VCaP (cell line): ENCODE measurements at regions not wholly inside any gene's neighbourhood (a gene's known extent, or its start where the extent isn't known, plus 50 kb on each side); places are given as distances from the start of the nearest gene placed in this dataset.

Experiments
- H3K27ac ChIP-seq: fragments of 450-650 bp; 2 replicates; pipeline ENCODE4 v1.5.1; 2017
- TF ChIP-seq, protein P1 (sequence below): fragments of 450-650 bp; conservative IDR thresholded peaks from 2 replicates; pipeline ENCODE4 v1.5.1; 2017; ENCODE audit warnings: mild to moderate bottlenecking, moderate library complexity

DNA sequence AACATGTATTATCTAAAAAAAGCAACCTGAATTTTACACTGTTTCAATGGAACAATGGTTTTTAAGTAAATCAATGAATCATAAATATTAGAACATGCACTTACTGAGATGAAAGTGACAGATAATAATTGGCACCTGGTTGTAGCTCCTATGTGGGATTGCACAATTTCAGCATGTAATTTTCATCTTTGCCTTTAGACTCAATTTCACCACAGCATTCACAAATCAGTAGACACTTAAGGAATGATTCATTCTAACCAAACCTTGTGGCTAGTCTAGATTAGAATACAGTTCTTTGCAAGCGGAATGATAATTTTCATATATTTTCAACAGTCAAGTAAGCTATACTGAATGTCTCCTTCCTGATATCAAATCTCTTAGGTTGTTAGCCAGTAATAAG is 853.4 kb downstream of the KCNT2 start:
- no peak overlapping the region for H3K27ac ChIP-seq
- TF ChIP-seq, protein P1, sequence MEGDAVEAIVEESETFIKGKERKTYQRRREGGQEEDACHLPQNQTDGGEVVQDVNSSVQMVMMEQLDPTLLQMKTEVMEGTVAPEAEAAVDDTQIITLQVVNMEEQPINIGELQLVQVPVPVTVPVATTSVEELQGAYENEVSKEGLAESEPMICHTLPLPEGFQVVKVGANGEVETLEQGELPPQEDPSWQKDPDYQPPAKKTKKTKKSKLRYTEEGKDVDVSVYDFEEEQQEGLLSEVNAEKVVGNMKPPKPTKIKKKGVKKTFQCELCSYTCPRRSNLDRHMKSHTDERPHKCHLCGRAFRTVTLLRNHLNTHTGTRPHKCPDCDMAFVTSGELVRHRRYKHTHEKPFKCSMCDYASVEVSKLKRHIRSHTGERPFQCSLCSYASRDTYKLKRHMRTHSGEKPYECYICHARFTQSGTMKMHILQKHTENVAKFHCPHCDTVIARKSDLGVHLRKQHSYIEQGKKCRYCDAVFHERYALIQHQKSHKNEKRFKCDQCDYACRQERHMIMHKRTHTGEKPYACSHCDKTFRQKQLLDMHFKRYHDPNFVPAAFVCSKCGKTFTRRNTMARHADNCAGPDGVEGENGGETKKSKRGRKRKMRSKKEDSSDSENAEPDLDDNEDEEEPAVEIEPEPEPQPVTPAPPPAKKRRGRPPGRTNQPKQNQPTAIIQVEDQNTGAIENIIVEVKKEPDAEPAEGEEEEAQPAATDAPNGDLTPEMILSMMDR: no peak

GRCh38 chr1:195754303-195754702 is 853.9 kb downstream of the KCNT2 start:
- TF ChIP-seq, protein P1: no peak
- no peak overlapping the region for H3K27ac ChIP-seq

DNA sequence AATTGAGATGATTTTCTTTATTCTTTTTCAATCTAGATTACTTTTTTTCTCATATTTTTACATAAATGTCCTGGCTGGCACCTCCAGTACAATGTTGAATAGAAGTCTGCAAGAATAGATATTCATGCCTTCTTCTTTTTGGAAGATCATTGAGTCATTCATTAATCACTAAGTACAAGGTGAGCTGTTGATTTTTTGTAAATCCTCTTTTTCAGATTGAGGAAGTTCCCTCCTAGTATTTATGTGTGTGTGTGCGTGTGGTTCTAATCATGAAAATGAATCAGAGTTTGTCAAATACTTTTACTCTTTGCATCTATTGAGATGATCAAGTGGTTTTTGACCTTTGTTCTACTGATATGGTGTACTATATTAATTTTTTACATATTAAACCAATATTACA is 859.3 kb downstream of the KCNT2 start:
- TF ChIP-seq, protein P1: no peak
- H3K27ac ChIP-seq: no peak overlapping the region

DNA sequence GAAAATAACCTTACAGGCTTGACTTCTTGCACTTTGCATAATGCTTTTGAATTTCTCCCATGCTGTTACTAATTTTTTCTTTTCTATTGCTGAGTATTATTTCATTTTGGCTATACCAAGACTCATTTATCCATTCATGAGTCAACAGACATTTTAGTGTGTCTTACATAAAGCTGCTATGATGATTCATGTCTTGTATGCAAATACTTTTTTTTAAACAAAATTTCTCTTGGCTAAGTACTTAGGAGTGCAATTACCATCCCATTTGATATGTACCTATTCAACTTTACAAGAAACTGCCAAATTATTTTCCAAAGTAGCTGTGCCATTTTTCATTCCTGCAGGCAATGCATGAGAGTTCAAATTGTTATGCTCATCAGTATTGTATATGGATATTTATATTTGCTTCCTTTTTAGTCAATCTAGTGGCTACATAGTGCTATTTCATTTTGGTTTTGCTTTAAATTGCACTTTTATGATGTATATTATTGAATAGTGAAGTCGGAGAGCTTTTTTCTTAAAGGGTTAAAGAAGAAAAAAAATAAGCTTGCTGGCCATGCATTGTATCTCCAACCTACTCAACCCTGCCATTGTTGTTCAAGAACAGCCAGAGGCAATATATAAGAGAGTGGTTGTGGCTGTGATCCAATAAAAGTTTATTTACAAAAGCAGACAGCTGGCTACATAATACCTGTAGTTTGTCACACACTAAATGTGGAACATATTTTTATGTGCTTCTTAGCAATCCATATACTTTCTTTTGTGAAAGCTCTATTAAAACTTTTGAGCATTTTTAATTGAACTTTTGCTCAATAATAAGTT is 862.8 kb downstream of the KCNT2 start:
- TF ChIP-seq, protein P1: no peak

DNA sequence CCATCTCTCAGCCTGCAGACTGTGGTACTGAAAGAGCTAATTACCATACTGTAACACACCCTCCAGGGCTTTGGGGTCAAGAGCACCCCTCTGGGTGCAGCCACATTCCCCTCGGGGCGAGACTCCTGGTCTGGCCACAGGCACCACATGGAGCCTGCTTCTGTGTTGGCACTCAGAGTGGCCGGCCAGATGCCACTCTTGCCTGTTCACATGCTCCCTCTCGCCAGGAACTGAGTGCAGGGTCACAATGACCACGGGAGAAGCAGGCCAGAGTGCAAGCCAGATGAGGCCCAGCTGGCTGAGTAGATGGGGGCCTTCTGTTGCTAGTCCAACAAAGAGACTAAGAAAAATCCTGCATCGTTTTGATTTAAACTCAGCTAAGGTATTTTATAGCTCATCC is 864.0 kb downstream of the KCNT2 start:
- no peak overlapping the region for H3K27ac ChIP-seq
- TF ChIP-seq, protein P1: no peak

More for the DNA sequence above, 862.8 kb downstream of the KCNT2 start:
- no peak overlapping the region for H3K27ac ChIP-seq

GRCh38 chr1:195740862-195741261 is 867.4 kb downstream of the KCNT2 start:
- H3K27ac ChIP-seq: no peak overlapping the region
- TF ChIP-seq, protein P1: no peak

- TF ChIP-seq, protein P1: no peak
- no peak overlapping the region for H3K27ac ChIP-seq
These were observed 869.1 kb downstream of the KCNT2 start for GRCh38 chr1:195738966-195739650.
